Choroid plexus epithelial cell (primary cell): ENCODE measurements at regions not wholly inside any gene's neighbourhood (a gene's known extent, or its start where the extent isn't known, plus 50 kb on each side); places are given as distances from the start of the nearest gene placed in this dataset.

ENCODE experiments used
- DNase-seq: peaks from one replicate; pipeline ENCODE4 v3.0.0-alpha.2; 2010; ENCODE audit warnings: low read depth
- H3K4me3 ChIP-seq: 2 replicates; pipeline ENCODE4 v1.5.1; 2011; ENCODE audit warnings: low read depth, mild to moderate bottlenecking, control low read depth, low read length, moderate library complexity
- CTCF ChIP-seq: conservative IDR thresholded peaks from 2 replicates; pipeline ENCODE4 v1.5.1; 2011; ENCODE audit warnings: low read depth, mild to moderate bottlenecking, control low read depth, inconsistent platforms, low read length, moderate library complexity

- no peak for DNase-seq
- no peak for TF ChIP-seq CTCF
These were observed 109.1 kb downstream of the ARL4A start for GRCh38 chr7:12796397-12797127.

GRCh38 chr7:12800486-12800885, 113.1 kb downstream of the ARL4A start:
- no peak for TF ChIP-seq CTCF
- H3K4me3 ChIP-seq, result no peak overlapping the region
- peak; percentile 29 for DNase-seq

More at GRCh38 chr7:12796397-12797127, 109.1 kb downstream of the ARL4A start:
- H3K4me3 ChIP-seq, result no peak overlapping the region

GRCh38 chr7:12801107-12801506, 113.7 kb downstream of the ARL4A start:
- no peak for DNase-seq
- no peak for TF ChIP-seq CTCF
- no peak overlapping the region for H3K4me3 ChIP-seq

- H3K4me3 ChIP-seq, result no peak overlapping the region
- no peak for DNase-seq
- no peak for TF ChIP-seq CTCF
These were observed 114.6 kb downstream of the ARL4A start for GRCh38 chr7:12802070-12802469.

GRCh38 chr7:12803542-12803941, 116.1 kb downstream of the ARL4A start:
- no peak overlapping the region for H3K4me3 ChIP-seq
- no peak for TF ChIP-seq CTCF
- no peak for DNase-seq

GRCh38 chr7:12805518-12805928, 118.1 kb downstream of the ARL4A start:
- DNase-seq, result no peak
- no peak overlapping the region for H3K4me3 ChIP-seq
- no peak for TF ChIP-seq CTCF

- no peak overlapping the region for H3K4me3 ChIP-seq
- TF ChIP-seq CTCF, result no peak
- DNase-seq, result no peak
These were observed 118.5 kb downstream of the ARL4A start for GRCh38 chr7:12805957-12806356.
